HG03378 (cell line): ENCODE measurements at regions not wholly inside any gene's neighbourhood (a gene's known extent, or its start where the extent isn't known, plus 50 kb on each side); places are given as distances from the start of the nearest gene placed in this dataset.
"Not testable (repeated sequence)": the region's sequence is repeated elsewhere in the genome, so short reads cannot be mapped to it uniquely, and the experiment has no call there.

Source experiments
- ATAC-seq: cut with Tn5 transposase; IDR thresholded peaks from one replicate; pipeline ENCODE4 v1.9.1; 2021; ENCODE audit warnings: mild to moderate bottlenecking, moderate library complexity; ENCODE audit not compliant: unreplicated experiment

- ATAC-seq: no peak
Measured at GRCh38 chr4:189129044-189129694, 811.5 kb upstream of the FRG1 start.

GRCh38 chr4:189131118-189131517 is 809.6 kb upstream of the FRG1 start:
- no peak for ATAC-seq

GRCh38 chr4:189136462-189136861 is 804.2 kb upstream of the FRG1 start:
- ATAC-seq: no peak

- ATAC-seq: no peak
Measured at GRCh38 chr4:189143263-189143952, 797.3 kb upstream of the FRG1 start.

GRCh38 chr4:189147005-189147929 is 793.4 kb upstream of the FRG1 start:
- no peak for ATAC-seq

GRCh38 chr4:189155083-189155482 is 785.6 kb upstream of the FRG1 start:
- not testable (repeated sequence) for ATAC-seq

GRCh38 chr4:189162073-189162789 is 778.4 kb upstream of the FRG1 start:
- ATAC-seq: no peak

GRCh38 chr4:189162888-189163287 is 777.8 kb upstream of the FRG1 start:
- no peak for ATAC-seq

- no peak for ATAC-seq
Measured at GRCh38 chr4:189176002-189176401, 764.7 kb upstream of the FRG1 start.

GRCh38 chr4:189177130-189177529 is 763.5 kb upstream of the FRG1 start:
- no peak for ATAC-seq

GRCh38 chr4:189178125-189178746 is 762.4 kb upstream of the FRG1 start:
- no peak for ATAC-seq

- ATAC-seq: no peak
Measured at GRCh38 chr4:189185810-189186432, 754.8 kb upstream of the FRG1 start.

GRCh38 chr4:189187531-189188052 is 753.1 kb upstream of the FRG1 start:
- ATAC-seq: no peak

GRCh38 chr4:189198624-189199023 is 742.0 kb upstream of the FRG1 start:
- ATAC-seq: no peak

GRCh38 chr4:189200353-189200752 is 740.3 kb upstream of the FRG1 start:
- ATAC-seq: no peak

- ATAC-seq: no peak
Measured at GRCh38 chr4:189202182-189202868, 738.3 kb upstream of the FRG1 start.

- ATAC-seq: no peak
Measured at GRCh38 chr4:189202869-189203271, 737.8 kb upstream of the FRG1 start.

- ATAC-seq: no peak
Measured at GRCh38 chr4:189204616-189205015, 736.1 kb upstream of the FRG1 start.

GRCh38 chr4:189206953-189207352 is 733.7 kb upstream of the FRG1 start:
- no peak for ATAC-seq
